Right ventricle myocardium superior (tissue), 1 donor: ENCODE measurements at regions not wholly inside any gene's neighbourhood (a gene's known extent, or its start where the extent isn't known, plus 50 kb on each side); places are given as distances from the start of the nearest gene placed in this dataset.
A peak's percentile ranks its signal among the peaks of the same experiment; 100 is the strongest.
"Not testable (repeated sequence)": the region's sequence is repeated elsewhere in the genome, so short reads cannot be mapped to it uniquely, and the experiment has no call there.

Experiments used
- ATAC-seq: fragments of 200-7000 bp; cut with Tn5 transposase; one replicate; pipeline ENCODE4 v1.9.1; 2020; ENCODE audit warnings: mild to moderate bottlenecking; ENCODE audit not compliant: poor library complexity
- DNase-seq: peaks from one replicate; pipeline ENCODE4 v3.0.0-alpha.2; 2020
- intact Hi-C: fragments of 100-400 bp; cut with DNase I; formaldehyde crosslinking; loops from one replicate; pipeline ENCODE4 v1.11.2; 2022
- donor health status: DM: no; HTN: yes; CAD: no; lungs with severe emphysema.

GRCh38 chr11:103616586-103616985 is 419.9 kb upstream of the DDI1 start:
- intact Hi-C loops, ATAC-seq, DNase-seq: not testable (repeated sequence)

- ATAC-seq: no peak
- intact Hi-C loops: no loop called here
- DNase-seq: no peak
These were observed 417.9 kb upstream of the DDI1 start for GRCh38 chr11:103618528-103618927.

DNA sequence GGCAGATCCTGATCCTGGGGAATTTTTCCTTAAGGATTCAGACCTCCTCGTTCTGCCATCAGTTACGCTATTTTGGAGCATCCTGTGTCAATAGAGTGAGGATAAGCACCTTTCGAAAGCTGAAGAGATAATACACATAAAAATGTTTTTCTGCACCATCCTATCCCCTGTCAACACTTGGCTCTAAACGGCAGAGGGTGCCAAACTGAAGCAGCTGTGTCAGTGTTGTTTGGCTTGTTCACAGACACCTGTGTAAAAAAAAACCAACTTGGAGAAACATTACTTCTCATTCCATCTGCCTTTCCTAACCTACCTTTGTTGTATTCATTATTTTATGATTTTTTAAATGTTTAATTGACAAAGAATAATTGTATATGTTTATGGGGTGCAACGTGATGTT is 417.0 kb upstream of the DDI1 start:
- DNase-seq (no peak), ATAC-seq (no peak)
- intact Hi-C loops: no loop called here

- DNase-seq (no peak), ATAC-seq (no peak)
- intact Hi-C loops: no loop called here
These were observed 416.5 kb upstream of the DDI1 start for GRCh38 chr11:103619938-103620337.

DNA sequence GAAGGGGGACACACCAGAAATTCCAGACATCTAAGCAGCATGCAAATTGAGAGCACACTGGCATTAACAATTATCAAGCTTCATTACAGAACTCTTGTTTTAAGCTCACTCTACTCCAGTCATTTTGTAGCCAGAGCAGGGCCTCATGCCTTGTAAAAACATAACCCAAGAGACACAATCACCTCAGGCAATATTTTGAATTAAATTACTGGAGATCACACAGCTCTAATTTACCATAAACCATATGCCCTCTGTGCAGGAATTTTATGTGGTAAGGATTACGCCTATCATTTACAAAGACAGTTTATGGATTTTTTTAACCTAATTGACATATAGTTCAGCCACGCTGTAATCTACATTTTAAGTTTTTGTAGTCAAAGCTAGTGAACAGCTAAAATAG is 414.1 kb upstream of the DDI1 start:
- intact Hi-C loops: no loop called here
- no peak for ATAC-seq
- DNase-seq: no peak

GRCh38 chr11:103623933-103624332 is 412.5 kb upstream of the DDI1 start:
- intact Hi-C loops: no loop called here
- ATAC-seq: no peak

DNA sequence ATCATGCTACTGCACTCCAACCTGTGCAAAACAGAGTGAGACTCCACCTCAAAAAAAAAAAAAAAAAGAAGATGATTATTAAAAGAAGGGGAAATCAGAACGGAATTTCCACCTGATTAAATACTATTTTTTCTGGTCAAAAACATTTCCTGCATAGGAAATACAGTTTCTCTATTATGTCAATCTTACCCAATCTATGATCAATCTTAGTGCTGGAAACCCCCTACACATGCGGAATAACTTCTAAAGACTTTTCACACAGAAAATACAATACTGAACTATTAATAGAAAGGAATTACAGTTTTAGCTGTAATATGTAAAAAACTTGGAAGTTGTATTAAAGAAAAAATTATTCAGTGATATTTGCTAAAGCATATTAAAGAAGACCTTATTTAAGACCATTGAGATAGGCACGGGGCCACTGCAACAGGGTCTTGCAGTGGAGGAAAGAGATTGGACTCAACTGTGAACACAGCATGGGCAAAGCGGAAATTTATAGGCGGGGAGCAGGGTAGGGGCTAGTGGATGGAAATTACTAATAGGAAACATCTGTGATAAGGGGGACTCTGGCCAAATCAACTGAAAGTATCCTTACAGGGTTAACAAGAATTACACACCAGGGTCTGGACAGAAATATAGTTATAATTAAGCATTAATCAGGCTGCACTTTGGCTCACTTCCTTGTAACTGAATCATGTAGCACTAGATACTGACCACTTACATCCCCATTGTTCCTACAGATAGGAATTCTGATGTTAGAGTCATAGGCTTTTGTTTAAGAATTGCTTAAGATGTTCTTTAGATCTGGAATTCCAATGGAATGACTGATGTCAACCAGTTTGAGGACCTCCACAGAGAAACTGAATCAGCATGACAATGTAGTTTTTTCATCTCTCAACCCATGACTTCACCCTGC is 411.5 kb upstream of the DDI1 start:
- intact Hi-C loops: no loop called here
- DNase-seq (no peak), ATAC-seq (peak; percentile 10)

More at GRCh38 chr11:103623933-103624332, 412.5 kb upstream of the DDI1 start:
- DNase-seq: no peak

GRCh38 chr11:103625624-103625965 is 410.8 kb upstream of the DDI1 start:
- intact Hi-C loops: no loop called here
- ATAC-seq (no peak), DNase-seq (no peak)

DNA sequence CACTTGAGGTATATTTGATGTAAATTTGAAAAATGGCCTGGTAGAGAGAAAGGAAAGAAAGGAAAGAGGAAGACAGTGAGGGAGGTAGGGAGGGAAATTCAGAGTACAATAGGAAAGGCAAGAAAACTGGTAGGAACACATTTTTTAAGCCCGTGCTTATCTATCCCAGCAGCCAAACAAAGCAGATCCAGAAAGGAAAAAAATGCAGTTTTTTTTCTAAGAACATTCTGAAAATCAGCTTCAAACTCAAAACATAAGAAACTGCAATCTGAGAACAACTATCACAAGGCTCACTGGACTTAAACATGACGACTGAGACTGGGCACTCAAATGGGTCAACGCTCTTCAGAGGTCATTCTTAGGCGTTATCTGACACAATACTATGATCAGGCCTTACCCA is 408.3 kb upstream of the DDI1 start:
- intact Hi-C loops: no loop called here
- ATAC-seq: no peak
- DNase-seq: no peak

- DNase-seq (no peak), ATAC-seq (no peak)
- intact Hi-C loops: no loop called here
These were observed 404.6 kb upstream of the DDI1 start for GRCh38 chr11:103631841-103632240.

GRCh38 chr11:103633068-103633788 is 403.2 kb upstream of the DDI1 start:
- intact Hi-C loops: no loop called here
- DNase-seq (no peak), ATAC-seq (no peak)

- ATAC-seq: no peak
- intact Hi-C loops: no loop called here
- no peak for DNase-seq
These were observed 402.4 kb upstream of the DDI1 start for GRCh38 chr11:103633819-103634590.

GRCh38 chr11:103636232-103636631 is 400.2 kb upstream of the DDI1 start:
- no peak for ATAC-seq
- DNase-seq: no peak
- intact Hi-C loops: no loop called here

DNA sequence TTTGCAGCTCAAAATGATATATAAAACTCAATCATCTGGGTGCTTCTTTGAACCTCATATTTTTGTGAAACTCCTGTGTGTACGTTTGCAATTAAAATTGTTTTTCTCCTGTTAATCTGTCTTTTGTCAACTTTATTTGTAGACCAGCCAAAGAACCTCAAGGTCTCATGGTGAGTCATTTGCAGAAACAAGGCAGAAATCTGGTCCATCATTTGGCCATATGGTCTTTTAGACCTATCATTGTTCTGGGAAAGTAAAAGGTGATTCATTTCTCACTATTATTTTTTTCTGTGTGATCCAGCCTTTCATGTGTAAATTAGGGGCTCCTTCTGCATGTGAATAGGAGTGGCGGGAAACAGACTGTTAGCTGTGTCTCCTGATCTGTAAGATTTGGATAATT is 399.1 kb upstream of the DDI1 start:
- intact Hi-C loops: no loop called here
- ATAC-seq: no peak

GRCh38 chr11:103637831-103638230 is 398.6 kb upstream of the DDI1 start:
- DNase-seq: no peak
- ATAC-seq: no peak
- intact Hi-C loops: no loop called here

More for the DNA sequence above, 399.1 kb upstream of the DDI1 start:
- no peak for DNase-seq

GRCh38 chr11:103644676-103645075 is 391.8 kb upstream of the DDI1 start:
- intact Hi-C loops: no loop called here
- no peak for DNase-seq

DNA sequence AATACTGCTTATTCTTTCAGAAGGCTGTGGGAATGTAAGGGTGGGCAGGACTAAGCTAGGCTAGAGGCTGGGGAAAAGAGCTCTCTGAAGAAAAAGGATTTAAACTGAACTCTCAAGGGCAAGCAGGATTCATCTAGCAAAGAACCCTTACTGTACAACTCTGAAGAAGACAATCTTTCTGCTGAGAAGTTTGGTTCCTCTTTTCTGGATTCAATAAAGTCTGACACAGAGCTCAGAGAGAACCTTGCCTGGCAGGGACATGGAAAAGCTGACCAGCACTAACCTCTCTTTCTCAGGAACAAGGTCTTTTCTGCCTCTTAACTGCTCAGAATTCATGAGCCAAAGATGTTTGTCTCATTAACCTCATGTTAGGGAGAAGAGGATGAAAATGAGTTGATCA is 388.4 kb upstream of the DDI1 start:
- DNase-seq (no peak), ATAC-seq (no peak)
- intact Hi-C loops: no loop called here

More at GRCh38 chr11:103644676-103645075, 391.8 kb upstream of the DDI1 start:
- ATAC-seq: no peak

DNA sequence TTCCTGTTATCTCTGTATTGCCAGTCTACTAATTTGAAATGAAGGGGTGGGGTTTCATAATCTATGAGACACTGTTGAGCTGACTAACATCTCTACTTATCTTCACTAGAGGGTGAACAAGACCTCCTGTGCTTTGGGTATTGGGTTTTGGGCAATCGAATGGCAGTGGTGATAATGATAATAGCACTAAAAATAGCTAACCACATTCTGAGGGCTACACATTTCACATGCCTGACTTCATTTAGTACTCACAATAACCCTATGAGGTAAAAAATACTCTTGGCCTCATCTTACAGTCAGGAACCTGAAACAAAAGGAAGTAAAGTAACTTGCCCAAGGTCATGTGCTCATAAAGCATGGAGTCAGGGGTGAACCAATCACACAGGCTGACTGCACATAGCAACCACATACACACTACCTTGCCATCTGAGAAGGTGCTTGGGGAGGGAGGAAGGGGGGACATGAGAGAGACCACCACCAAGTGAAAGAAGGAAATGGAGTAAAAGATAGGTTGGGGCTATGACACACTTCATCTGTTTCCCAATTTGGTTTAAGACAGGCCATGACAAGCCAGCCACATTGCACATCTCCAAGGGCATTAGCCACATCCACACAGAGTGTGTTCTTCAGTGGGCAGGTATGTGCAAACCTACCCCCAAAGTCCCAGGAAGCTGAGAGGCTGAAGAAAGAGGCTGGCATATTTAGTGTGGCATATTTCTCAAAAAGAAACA is 387.6 kb upstream of the DDI1 start:
- ATAC-seq (no peak), DNase-seq (no peak)
- intact Hi-C loops: no loop called here

DNA sequence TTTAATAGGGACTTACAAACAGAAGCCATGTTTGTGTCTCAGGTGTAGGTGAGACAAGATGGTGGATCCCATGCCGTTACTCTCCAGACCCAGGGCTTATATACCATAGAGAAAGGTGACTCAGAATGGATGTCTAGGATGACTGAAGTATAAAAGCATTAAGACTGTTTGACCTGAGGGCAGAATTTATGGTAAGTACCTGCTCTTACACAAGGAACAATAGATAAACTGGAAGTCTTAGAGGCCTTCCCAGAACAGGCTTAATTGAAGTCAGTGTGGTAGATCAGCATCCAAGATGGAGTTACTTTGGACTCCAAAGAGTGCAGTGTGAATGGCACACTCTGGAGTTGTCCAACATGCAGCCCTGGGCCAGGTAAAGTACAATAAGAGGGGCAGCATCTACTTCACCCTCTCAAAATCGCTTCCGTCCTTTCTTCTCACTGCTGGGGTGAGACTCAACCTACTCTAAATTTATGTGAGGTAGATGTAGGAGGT is 387.0 kb upstream of the DDI1 start:
- intact Hi-C loops: no loop called here
- ATAC-seq: no peak
- no peak for DNase-seq
